Esophagus muscularis mucosa (tissue), 4 donors: ENCODE measurements at regions not wholly inside any gene's neighbourhood (a gene's known extent, or its start where the extent isn't known, plus 50 kb on each side); places are given as distances from the start of the nearest gene placed in this dataset.

Experiments
- DNase-seq: peaks from one replicate; pipeline ENCODE4 v3.0.0-alpha.2; 2017; ENCODE audit errors: extremely low spot score
- H3K27ac ChIP-seq, 4 donors: fragments of 200-600 bp; sonication (generic); replicated peaks in 1 of 4; 1 replicate in 3 of 4; 2 replicates in 1 of 4; pipeline ENCODE4 v1.5.1; 2016 to 2019; ENCODE audit warnings: mild to moderate bottlenecking in 1 of 4
- H3K27me3 ChIP-seq, 4 donors: fragments of 200-600 bp; sonication (generic); one replicate each; pipeline versions ENCODE4 v1.5.1 to v1.6.0; 2016 to 2019
- H3K36me3 ChIP-seq, 4 donors: fragments of 200-600 bp; sonication (generic); one replicate each; pipeline ENCODE4 v1.5.1; 2016 to 2019
- H3K4me1 ChIP-seq, 4 donors: fragments of 200-600 bp; sonication (generic); one replicate each; pipeline ENCODE4 v1.5.1; 2016 to 2019
- H3K4me3 ChIP-seq, 4 donors: fragments of 200-600 bp; sonication (generic); 1 replicate in 2 of 4; 2 replicates in 2 of 4; pipeline ENCODE4 v1.5.1; 2016 to 2019; ENCODE audit warnings: mild to moderate bottlenecking in 4 of 4, moderate library complexity in 1 of 4
- H3K9me3 ChIP-seq, 4 donors: fragments of 200-600 bp; sonication (generic); 1 replicate in 3 of 4; 2 replicates in 1 of 4; pipeline ENCODE4 v1.5.1; 2016 to 2019
- EP300 ChIP-seq: sonication (generic); formaldehyde crosslinking; IDR thresholded peaks from one replicate; pipeline ENCODE4 v1.6.1; 2017; ENCODE audit warnings: antibody characterized with exemption
- POLR2A ChIP-seq: fragments of 450-650 bp; IDR thresholded peaks from one replicate; pipeline ENCODE4 v1.6.1; 2017; ENCODE audit warnings: antibody characterized with exemption, moderate library complexity, mild to moderate bottlenecking, low read depth
- POLR2AphosphoS5 ChIP-seq, 2 donors: sonication (generic); formaldehyde crosslinking; IDR thresholded peaks; one replicate each; pipeline ENCODE4 v1.6.1; 2017; ENCODE audit warnings: antibody characterized with exemption in 2 of 2
- WGBS: methylation state at CpG from one replicate; pipeline ENCODE4 v1.1.5; 2018; 5-methylcytosine and 5-hydroxymethylcytosine counted together
- intact Hi-C: fragments of 100-400 bp; cut with DNase I; formaldehyde crosslinking; loops from one replicate; pipeline ENCODE4 v1.15.1; 2023
- TF ChIP-seq, protein P1 (sequence below), 3 experiments: fragments of 200-600 bp in 2 of 3; fragments of 450-650 bp in 1 of 3; sonication (generic) in 2 of 3; IDR thresholded peaks; one replicate each; pipeline ENCODE4 v1.5.1; 2017 to 2019; ENCODE audit warnings: antibody characterized with exemption in 3 of 3, mild to moderate bottlenecking in 2 of 3, moderate library complexity in 1 of 3

GRCh38 chr15:39326306-39326975, 254.4 kb upstream of the THBS1 start:
- WGBS = 83% methylated on average over 5 of the region's 5 CpGs
- H3K4me3 ChIP-seq = no peak overlapping the region
- intact Hi-C loops = no loop called here
- H3K27ac ChIP-seq = no peak overlapping the region
- DNase-seq = no peak
- H3K27me3 ChIP-seq = no peaks in the 10 kb centered on the region
- H3K36me3 ChIP-seq = no peaks in the 10 kb centered on the region
- peaks cover 0 to 8% (median 2%) of the 10 kb centered on the region in 4 donors for H3K4me1 ChIP-seq
- TF ChIP-seq, protein P1, sequence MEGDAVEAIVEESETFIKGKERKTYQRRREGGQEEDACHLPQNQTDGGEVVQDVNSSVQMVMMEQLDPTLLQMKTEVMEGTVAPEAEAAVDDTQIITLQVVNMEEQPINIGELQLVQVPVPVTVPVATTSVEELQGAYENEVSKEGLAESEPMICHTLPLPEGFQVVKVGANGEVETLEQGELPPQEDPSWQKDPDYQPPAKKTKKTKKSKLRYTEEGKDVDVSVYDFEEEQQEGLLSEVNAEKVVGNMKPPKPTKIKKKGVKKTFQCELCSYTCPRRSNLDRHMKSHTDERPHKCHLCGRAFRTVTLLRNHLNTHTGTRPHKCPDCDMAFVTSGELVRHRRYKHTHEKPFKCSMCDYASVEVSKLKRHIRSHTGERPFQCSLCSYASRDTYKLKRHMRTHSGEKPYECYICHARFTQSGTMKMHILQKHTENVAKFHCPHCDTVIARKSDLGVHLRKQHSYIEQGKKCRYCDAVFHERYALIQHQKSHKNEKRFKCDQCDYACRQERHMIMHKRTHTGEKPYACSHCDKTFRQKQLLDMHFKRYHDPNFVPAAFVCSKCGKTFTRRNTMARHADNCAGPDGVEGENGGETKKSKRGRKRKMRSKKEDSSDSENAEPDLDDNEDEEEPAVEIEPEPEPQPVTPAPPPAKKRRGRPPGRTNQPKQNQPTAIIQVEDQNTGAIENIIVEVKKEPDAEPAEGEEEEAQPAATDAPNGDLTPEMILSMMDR (IDR thresholded peaks at IDR 0.05) = no peak
- TF ChIP-seq POLR2AphosphoS5 (IDR thresholded peaks at IDR 0.05) (no peak), EP300 (no peak), POLR2A (no peak)
- H3K9me3 ChIP-seq = no peaks in the 10 kb centered on the region

GRCh38 chr15:39327005-39327730, 253.7 kb upstream of the THBS1 start:
- TF ChIP-seq POLR2AphosphoS5 (IDR thresholded peaks at IDR 0.05) (peak in 1 of 2 donors; percentile 26), POLR2A (no peak), EP300 (no peak)
- TF ChIP-seq, protein P1 (IDR thresholded peaks at IDR 0.05) = no peak
- H3K36me3 ChIP-seq = no peaks in the 10 kb centered on the region
- no peaks in the 10 kb centered on the region for H3K27me3 ChIP-seq
- H3K4me1 ChIP-seq = peaks cover 0 to 11% (median 9%) of the 10 kb centered on the region in 4 donors
- H3K9me3 ChIP-seq = no peaks in the 10 kb centered on the region
- H3K4me3 ChIP-seq = no peak overlapping the region
- no peak overlapping the region for H3K27ac ChIP-seq
- WGBS = 87% methylated on average over 6 of the region's 6 CpGs
- intact Hi-C loops = no loop called here
- DNase-seq = no peak

DNA sequence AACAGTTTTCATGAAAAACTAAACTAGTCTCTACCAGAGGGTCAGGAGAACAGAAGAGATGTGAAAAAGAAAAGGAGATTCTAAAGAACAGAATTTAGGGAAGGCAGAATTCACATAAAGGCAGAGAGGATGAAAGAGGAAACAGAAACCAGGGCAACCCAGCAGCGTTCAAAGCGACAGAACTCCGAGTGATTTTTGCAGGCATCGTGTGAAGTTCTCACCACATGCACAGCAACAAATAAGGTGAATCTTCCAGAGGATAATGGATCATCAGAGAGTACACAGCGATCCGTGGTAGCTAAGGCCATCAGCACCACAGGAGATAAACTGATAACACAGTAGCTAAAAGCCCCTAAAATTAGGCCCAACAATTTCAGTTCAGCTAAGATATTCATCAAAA, 250.8 kb upstream of the THBS1 start:
- peaks cover 0 to 38% (median 35%) of the 10 kb centered on the region in 4 donors for H3K4me1 ChIP-seq
- H3K27me3 ChIP-seq = no peaks in the 10 kb centered on the region
- no peaks in the 10 kb centered on the region for H3K36me3 ChIP-seq
- DNase-seq = no peak
- intact Hi-C loops = no loop called here
- no peaks in the 10 kb centered on the region for H3K9me3 ChIP-seq
- no peak overlapping the region for H3K4me3 ChIP-seq
- TF ChIP-seq, protein P1 (IDR thresholded peaks at IDR 0.05) = no peak
- TF ChIP-seq POLR2AphosphoS5 (IDR thresholded peaks at IDR 0.05) (no peak), EP300 (no peak)
- WGBS = 73% methylated on average over 6 of the region's 6 CpGs
- H3K27ac ChIP-seq = no peak overlapping the region

GRCh38 chr15:39331584-39331983, 249.3 kb upstream of the THBS1 start:
- intact Hi-C loops = no loop called here
- no peak overlapping the region for H3K4me3 ChIP-seq
- H3K4me1 ChIP-seq = peaks cover 0 to 53% (median 49%) of the 10 kb centered on the region in 4 donors
- no peaks in the 10 kb centered on the region for H3K36me3 ChIP-seq
- WGBS = 68% methylated on average over 3 of the region's 3 CpGs
- no peaks in the 10 kb centered on the region for H3K9me3 ChIP-seq
- no peaks in the 10 kb centered on the region for H3K27me3 ChIP-seq
- DNase-seq = no peak
- TF ChIP-seq POLR2AphosphoS5 (IDR thresholded peaks at IDR 0.05) (no peak), POLR2A (no peak), EP300 (no peak)
- TF ChIP-seq, protein P1 (IDR thresholded peaks at IDR 0.05) = no peak
- H3K27ac ChIP-seq = peak overlapping the region in 3 of 4 donors; percentile 32 to 62 (median 54)
